ENCODE measurements at regions not wholly inside any gene's neighbourhood (a gene's known extent, or its start where the extent isn't known, plus 50 kb on each side); places are given as distances from the start of the nearest gene placed in this dataset.
A peak's percentile ranks its signal among the peaks of the same experiment; 100 is the strongest.

DNA sequence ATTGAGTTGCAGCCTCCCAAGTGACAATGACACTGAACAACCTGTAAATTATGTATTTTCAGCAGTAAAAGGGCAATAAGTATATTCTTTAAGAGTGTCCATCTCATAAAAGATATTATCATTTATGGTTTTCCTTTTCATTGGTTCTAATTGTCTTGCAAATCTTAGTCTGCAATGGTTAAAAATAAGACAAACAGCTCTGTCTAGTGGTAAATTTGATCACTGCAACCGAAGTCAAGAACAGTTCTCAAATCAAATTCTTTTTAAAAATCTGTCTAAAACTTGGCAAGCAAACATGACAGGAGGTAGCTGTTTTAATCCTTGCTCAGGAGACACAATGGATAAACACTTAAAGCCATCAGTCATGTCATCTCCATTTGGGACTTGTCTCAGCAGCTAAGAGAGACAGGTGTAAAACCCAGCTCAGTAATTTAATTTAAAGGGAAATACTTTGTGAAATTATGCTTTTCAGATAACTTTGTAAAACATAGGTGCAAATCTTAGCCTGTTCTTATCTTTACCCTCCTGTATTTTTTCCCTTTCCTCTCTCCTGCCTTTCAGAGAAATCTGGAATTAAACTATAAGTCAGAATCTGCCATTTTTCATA, 150.3 kb upstream of the ARHGEF26 start:
- Histone ChIP-seq H3K36me3 (ENCODE audit: control insufficient read depth in 4 of 4, insufficient read depth in 4 of 4, low read length in 4 of 4) (no peaks in the 10 kb centered on the region), H3K27me3 (ENCODE audit: control insufficient read depth in 3 of 3, insufficient read depth in 3 of 3, low read length in 2 of 3) (no peaks in the 10 kb centered on the region), H3K4me3 (no peak overlapping the region), H3K9ac (ENCODE audit: insufficient read depth in 1 of 2, low read length in 2 of 2) (no peak overlapping the region), H3K4me1 (ENCODE audit: control insufficient read depth in 5 of 5, insufficient read depth in 5 of 5, low read length in 5 of 5) (peaks cover 0 to 12% (median 0%) of the 10 kb centered on the region in 5 donors), H3K27ac (ENCODE audit: low read depth in 1 of 2, low read length in 1 of 2) (no peak overlapping the region), H3K9me3 (ENCODE audit: control insufficient read depth in 4 of 4, insufficient read depth in 3 of 4, low read length in 3 of 4) (peaks cover 0 to 2% (median 0%) of the 10 kb centered on the region in 4 donors)
- 1 to 3% methylated on average over 1 of the region's 1 CpG for WGBS, 2 donors
- no peak for ATAC-seq (ENCODE audit: insufficient read depth, low FRiP score)
- TF ChIP-seq, protein P1, sequence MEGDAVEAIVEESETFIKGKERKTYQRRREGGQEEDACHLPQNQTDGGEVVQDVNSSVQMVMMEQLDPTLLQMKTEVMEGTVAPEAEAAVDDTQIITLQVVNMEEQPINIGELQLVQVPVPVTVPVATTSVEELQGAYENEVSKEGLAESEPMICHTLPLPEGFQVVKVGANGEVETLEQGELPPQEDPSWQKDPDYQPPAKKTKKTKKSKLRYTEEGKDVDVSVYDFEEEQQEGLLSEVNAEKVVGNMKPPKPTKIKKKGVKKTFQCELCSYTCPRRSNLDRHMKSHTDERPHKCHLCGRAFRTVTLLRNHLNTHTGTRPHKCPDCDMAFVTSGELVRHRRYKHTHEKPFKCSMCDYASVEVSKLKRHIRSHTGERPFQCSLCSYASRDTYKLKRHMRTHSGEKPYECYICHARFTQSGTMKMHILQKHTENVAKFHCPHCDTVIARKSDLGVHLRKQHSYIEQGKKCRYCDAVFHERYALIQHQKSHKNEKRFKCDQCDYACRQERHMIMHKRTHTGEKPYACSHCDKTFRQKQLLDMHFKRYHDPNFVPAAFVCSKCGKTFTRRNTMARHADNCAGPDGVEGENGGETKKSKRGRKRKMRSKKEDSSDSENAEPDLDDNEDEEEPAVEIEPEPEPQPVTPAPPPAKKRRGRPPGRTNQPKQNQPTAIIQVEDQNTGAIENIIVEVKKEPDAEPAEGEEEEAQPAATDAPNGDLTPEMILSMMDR (IDR thresholded peaks at IDR 0.05; ENCODE audit: control extremely low read depth, extremely low read depth) = no peak
- peak in 2 of 3 donors; percentile 65 to 73 for DNase-seq

DNA sequence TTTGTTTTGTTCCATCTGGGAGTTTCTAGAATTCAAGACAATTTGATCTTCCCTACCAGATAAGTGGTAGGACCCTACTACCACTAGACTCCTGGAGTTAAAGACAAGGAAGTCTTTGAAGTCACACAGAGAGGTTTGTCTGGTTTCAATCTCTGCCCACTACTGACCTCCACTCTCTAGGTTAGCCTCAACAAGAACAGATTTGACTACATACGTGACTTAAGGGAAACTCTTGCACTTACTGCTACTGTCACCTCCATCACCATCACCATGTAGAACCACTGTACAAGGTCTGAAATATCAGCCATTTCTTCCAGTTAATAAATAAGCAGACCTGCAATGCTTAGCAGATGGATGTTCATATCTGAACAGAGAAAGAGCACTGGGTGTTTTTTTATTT, 148.3 kb upstream of the ARHGEF26 start:
- ATAC-seq (ENCODE audit: insufficient read depth, low FRiP score) (no peak), DNase-seq (no peak)
- no peak overlapping the region for H3K9ac ChIP-seq (ENCODE audit: insufficient read depth in 1 of 2, low read length in 2 of 2)
- TF ChIP-seq, protein P1 (IDR thresholded peaks at IDR 0.05; ENCODE audit: control extremely low read depth, extremely low read depth) = no peak
- no peaks in the 10 kb centered on the region for H3K36me3 ChIP-seq (ENCODE audit: control insufficient read depth in 4 of 4, insufficient read depth in 4 of 4, low read length in 4 of 4)
- no peaks in the 10 kb centered on the region for H3K9me3 ChIP-seq (ENCODE audit: control insufficient read depth in 4 of 4, insufficient read depth in 3 of 4, low read length in 3 of 4)
- H3K27me3 ChIP-seq (ENCODE audit: control insufficient read depth in 3 of 3, insufficient read depth in 3 of 3, low read length in 2 of 3) = no peaks in the 10 kb centered on the region
- H3K4me3 ChIP-seq = no peak overlapping the region
- WGBS, 2 donors = 75 to 82% methylated on average over 1 of the region's 1 CpG
- no peak overlapping the region for H3K27ac ChIP-seq (ENCODE audit: low read depth in 1 of 2, low read length in 1 of 2)
- H3K4me1 ChIP-seq (ENCODE audit: control insufficient read depth in 5 of 5, insufficient read depth in 5 of 5, low read length in 5 of 5) = peaks cover 0 to 18% (median 6%) of the 10 kb centered on the region in 5 donors

DNA sequence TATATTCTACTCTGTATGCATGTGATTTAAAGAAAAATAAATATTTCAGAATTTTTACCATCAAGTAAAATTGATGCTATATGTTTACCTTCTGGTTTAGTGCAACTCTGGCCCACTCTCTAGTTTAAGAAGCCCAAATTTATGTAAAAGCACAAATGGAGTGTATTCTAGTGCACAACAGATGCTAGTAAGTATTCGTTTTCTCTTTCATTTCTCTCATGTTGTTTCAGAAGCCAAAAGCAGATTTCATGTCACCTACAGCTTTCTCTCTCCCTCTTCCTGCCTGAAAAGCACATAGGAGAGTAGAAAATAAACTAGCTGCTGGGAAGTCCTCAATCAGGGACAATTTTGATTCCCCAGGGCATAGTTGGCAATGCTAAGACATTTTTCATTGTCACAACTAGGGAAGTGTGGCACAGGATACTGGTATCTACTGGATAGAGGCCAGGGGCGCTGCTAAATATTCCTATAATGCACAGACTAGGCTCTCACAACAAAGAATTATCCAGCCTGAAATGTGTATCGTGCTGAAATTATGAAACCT, 147.4 kb upstream of the ARHGEF26 start:
- peak in 2 of 3 donors; percentile 35 to 50 for DNase-seq
- Histone ChIP-seq H3K4me1 (ENCODE audit: control insufficient read depth in 5 of 5, insufficient read depth in 5 of 5, low read length in 5 of 5) (peaks cover 0 to 24% (median 6%) of the 10 kb centered on the region in 5 donors), H3K27ac (ENCODE audit: low read depth in 1 of 2, low read length in 1 of 2) (no peak overlapping the region), H3K9ac (ENCODE audit: insufficient read depth in 1 of 2, low read length in 2 of 2) (no peak overlapping the region), H3K4me3 (no peak overlapping the region), H3K27me3 (ENCODE audit: control insufficient read depth in 3 of 3, insufficient read depth in 3 of 3, low read length in 2 of 3) (no peaks in the 10 kb centered on the region), H3K9me3 (ENCODE audit: control insufficient read depth in 4 of 4, insufficient read depth in 3 of 4, low read length in 3 of 4) (no peaks in the 10 kb centered on the region), H3K36me3 (ENCODE audit: control insufficient read depth in 4 of 4, insufficient read depth in 4 of 4, low read length in 4 of 4) (no peaks in the 10 kb centered on the region)
- TF ChIP-seq, protein P1 (IDR thresholded peaks at IDR 0.05; ENCODE audit: control extremely low read depth, extremely low read depth) = no peak
- 53 to 69% methylated on average over 3 of the region's 3 CpGs for WGBS, 2 donors
- no peak for ATAC-seq (ENCODE audit: insufficient read depth, low FRiP score)

Measured in lung (tissue), 11 donors.